AG04450 (cell line): ENCODE measurements at regions not wholly inside any gene's neighbourhood (a gene's known extent, or its start where the extent isn't known, plus 50 kb on each side); places are given as distances from the start of the nearest gene placed in this dataset.

ENCODE experiments used
- CTCF ChIA-PET: fragments of 300-600, 350-600 bp; formaldehyde crosslinking; extraction: SDS; loops from one replicate; lab custom pipeline; 2022; ENCODE audit warnings: antibody characterized with exemption, inconsistent platforms; lab: Charles Lee
- POLR2A ChIA-PET: fragments of 350-600 bp; formaldehyde crosslinking; extraction: SDS; loops from one replicate; lab custom pipeline; 2021; ENCODE audit warnings: antibody characterized with exemption, inconsistent platforms; lab: Yijun Ruan, JAX
- DNase-seq: peaks from one replicate; pipeline ENCODE4 v3.0.0-alpha.2; 2011; ENCODE audit warnings: low read depth, low spot score
- H3K27ac ChIP-seq: one replicate; pipeline ENCODE4 v1.5.1; 2012; ENCODE audit warnings: low read depth, low read length, control low read depth
- H3K27me3 ChIP-seq: one replicate; pipeline ENCODE4 v1.6.0; 2012; ENCODE audit warnings: low read length; ENCODE audit not compliant: control insufficient read depth, insufficient read depth
- H3K4me3 ChIP-seq: 2 replicates; pipeline ENCODE4 v1.5.1; 2011; ENCODE audit warnings: mild to moderate bottlenecking, low read depth, low read length, control low read depth
- H3K9me3 ChIP-seq: 2 replicates; pipeline ENCODE4 v1.5.1; 2012; ENCODE audit warnings: low read length; ENCODE audit not compliant: control insufficient read depth, insufficient read depth
- CTCF ChIP-seq: IDR thresholded peaks from 2 replicates; pipeline ENCODE4 v1.5.1; 2011; ENCODE audit warnings: low read depth, low read length, control low read depth, inconsistent platforms

- CTCF ChIA-PET: no interaction called here
- POLR2A ChIA-PET: interaction anchor here (1.3 kb wide), 1 partner anchor 35 kb away, joined by 3 read pairs; no protein-coding TSS in a partner anchor
Measured at GRCh38 chr12:87779016-87779415, 250.2 kb downstream of the C12orf50 start.

GRCh38 chr12:87778065-87778464 lies 251.1 kb downstream of the C12orf50 start:
- POLR2A ChIA-PET: no interaction called here

More at GRCh38 chr12:87779016-87779415, 250.2 kb downstream of the C12orf50 start:
- Histone ChIP-seq H3K4me3 (no peak overlapping the region), H3K27ac (no peak overlapping the region), H3K9me3 (no peaks in the 10 kb centered on the region), H3K27me3 (no peaks in the 10 kb centered on the region)
- no peak for TF ChIP-seq CTCF
- no peak for DNase-seq

GRCh38 chr12:87775784-87776183 lies 253.4 kb downstream of the C12orf50 start:
- Histone ChIP-seq H3K4me3 (no peak overlapping the region), H3K27me3 (no peaks in the 10 kb centered on the region), H3K27ac (no peak overlapping the region), H3K9me3 (no peaks in the 10 kb centered on the region)
- DNase-seq: no peak
- TF ChIP-seq CTCF: no peak
- CTCF ChIA-PET: no interaction called here
- POLR2A ChIA-PET: no interaction called here

More at GRCh38 chr12:87778065-87778464, 251.1 kb downstream of the C12orf50 start:
- Histone ChIP-seq H3K27me3 (no peaks in the 10 kb centered on the region), H3K9me3 (no peaks in the 10 kb centered on the region), H3K27ac (no peak overlapping the region), H3K4me3 (no peak overlapping the region)
- TF ChIP-seq CTCF: no peak
- DNase-seq: no peak
- CTCF ChIA-PET: interaction anchor here (0.6 kb wide), 1 partner anchor 65 kb away, joined by 3 read pairs; no protein-coding TSS in a partner anchor

GRCh38 chr12:87775051-87775450 lies 254.2 kb downstream of the C12orf50 start:
- ChIA-PET CTCF (no interaction called here), POLR2A (no interaction called here)
- H3K4me3 ChIP-seq: no peak overlapping the region
- TF ChIP-seq CTCF: no peak
- H3K9me3 ChIP-seq: no peaks in the 10 kb centered on the region
- no peak for DNase-seq
- H3K27me3 ChIP-seq: no peaks in the 10 kb centered on the region
- no peak overlapping the region for H3K27ac ChIP-seq

- CTCF ChIA-PET: interaction anchor here (1.1 kb wide), 1 partner anchor 11 kb away, joined by 3 read pairs; no protein-coding TSS in a partner anchor
Measured at GRCh38 chr12:87772401-87772800, 256.8 kb downstream of the C12orf50 start.

More at GRCh38 chr12:87772401-87772800, 256.8 kb downstream of the C12orf50 start:
- Histone ChIP-seq H3K4me3 (no peak overlapping the region), H3K9me3 (no peaks in the 10 kb centered on the region), H3K27ac (no peak overlapping the region), H3K27me3 (no peaks in the 10 kb centered on the region)
- TF ChIP-seq CTCF: no peak
- DNase-seq: no peak
- POLR2A ChIA-PET: no interaction called here
